Keratinocyte (primary cell): ENCODE measurements at regions not wholly inside any gene's neighbourhood (a gene's known extent, or its start where the extent isn't known, plus 50 kb on each side); places are given as distances from the start of the nearest gene placed in this dataset.

Experiments used
- DNase-seq: peaks from one replicate; pipeline ENCODE4 v3.0.0-alpha.2; 2011; ENCODE audit warnings: low read depth, missing footprints, low spot score
- FAIRE-seq: peaks from 2 replicates; lab custom pipeline; 2011; peaks lifted over from hg19 to GRCh38; lab: Jason Lieb, UNC
- H2AFZ ChIP-seq: 2 replicates; pipeline ENCODE4 v1.6.0; 2012; ENCODE audit warnings: low read length, control low read depth, inconsistent platforms; ENCODE audit not compliant: control insufficient read depth
- H3K27ac ChIP-seq: 2 replicates; pipeline ENCODE4 v1.5.1; 2011; ENCODE audit warnings: low read length; ENCODE audit not compliant: control insufficient read depth, insufficient read depth
- H3K27me3 ChIP-seq: 3 replicates; pipeline ENCODE4 v1.6.0; 2011; ENCODE audit warnings: low read length; ENCODE audit not compliant: control insufficient read depth, insufficient read depth; ENCODE audit errors: extremely low read depth
- H3K36me3 ChIP-seq, 2 experiments: 2 replicates in 1 of 2; 3 replicates in 1 of 2; pipeline ENCODE4 v1.5.1; 2011; ENCODE audit warnings: low read length in 2 of 2, mild to moderate bottlenecking in 1 of 2; ENCODE audit not compliant: control insufficient read depth in 2 of 2, insufficient read depth in 2 of 2; ENCODE audit errors: extremely low read depth in 1 of 2
- H3K4me1 ChIP-seq: 3 replicates; pipeline ENCODE4 v1.5.1; 2011; ENCODE audit warnings: low read length; ENCODE audit not compliant: control insufficient read depth, insufficient read depth; ENCODE audit errors: extremely low read depth
- H3K4me2 ChIP-seq: 3 replicates; pipeline ENCODE4 v1.6.0; 2011; ENCODE audit warnings: low read depth, low read length; ENCODE audit not compliant: control insufficient read depth, insufficient read depth; ENCODE audit errors: extremely low read depth
- H3K4me3 ChIP-seq, 3 experiments: fragments of 200-600 bp in 1 of 3; sonication (generic) in 1 of 3; 2 replicates in 2 of 3; 3 replicates in 1 of 3; pipeline ENCODE4 v1.5.1; 2011 to 2016; ENCODE audit warnings: low read length in 3 of 3, mild to moderate bottlenecking in 3 of 3, control low read depth in 2 of 3, inconsistent platforms in 1 of 3, low read depth in 1 of 3, mixed read lengths in 1 of 3, mixed run types in 1 of 3, moderate library complexity in 1 of 3; ENCODE audit not compliant: control insufficient read depth in 2 of 3, insufficient read depth in 2 of 3; ENCODE audit errors: extremely low read depth in 1 of 3
- H3K79me2 ChIP-seq: 2 replicates; pipeline ENCODE4 v1.6.0; 2012; ENCODE audit warnings: low read length; ENCODE audit not compliant: control insufficient read depth, insufficient read depth
- H3K9ac ChIP-seq: 3 replicates; pipeline ENCODE4 v1.6.0; 2011; ENCODE audit warnings: low read length; ENCODE audit not compliant: control insufficient read depth, insufficient read depth; ENCODE audit errors: extremely low read depth
- H3K9me1 ChIP-seq: 3 replicates; pipeline ENCODE4 v1.6.0; 2011; ENCODE audit warnings: low read length; ENCODE audit not compliant: control insufficient read depth, insufficient read depth; ENCODE audit errors: extremely low read depth
- H3K9me3 ChIP-seq: 2 replicates; pipeline ENCODE4 v1.5.1; 2012; ENCODE audit warnings: low read depth, low read length; ENCODE audit not compliant: control insufficient read depth
- H4K20me1 ChIP-seq: 3 replicates; pipeline ENCODE4 v1.6.0; 2011; ENCODE audit warnings: low read length; ENCODE audit not compliant: control insufficient read depth, insufficient read depth; ENCODE audit errors: extremely low read depth
- CTCF ChIP-seq, 3 experiments: IDR thresholded peaks in 1 of 3; conservative IDR thresholded peaks in 1 of 3; optimal IDR thresholded peaks in 1 of 3; 2 replicates in 2 of 3; 3 replicates in 1 of 3; pipeline versions ENCODE3 to v1.5.1; 2011; ENCODE audit warnings: low read length in 3 of 3, mild to moderate bottlenecking in 3 of 3, moderate library complexity in 2 of 3, control low read depth in 1 of 3, inconsistent platforms in 1 of 3; ENCODE audit not compliant: insufficient read depth in 2 of 3; ENCODE audit errors: extremely low read depth in 1 of 3
- EZH2 ChIP-seq: IDR thresholded peaks from one replicate; pipeline ENCODE4 v1.6.1; 2012; ENCODE audit warnings: inconsistent platforms, mild to moderate bottlenecking, low read length, moderate library complexity
- dilution Hi-C: fragments of 300-500 bp; cut with MboI; formaldehyde crosslinking; loops from one replicate; pipeline ENCODE4 v1.7.0; 2020; ENCODE audit warnings: low sequenced_read_pairs; ENCODE audit not compliant: extremely low pct_ligation_motif_present

- Histone ChIP-seq H3K9me1 (no peaks in the 10 kb centered on the region), H3K4me2 (no peak overlapping the region), H3K4me3 (no peak overlapping the region), H2AFZ (no peak overlapping the region), H3K36me3 (no peaks in the 10 kb centered on the region), H4K20me1 (no peaks in the 10 kb centered on the region), H3K4me1 (peaks cover 18% of the 10 kb centered on the region), H3K79me2 (no peaks in the 10 kb centered on the region), H3K9ac (no peak overlapping the region), H3K27ac (no peak overlapping the region), H3K9me3 (no peaks in the 10 kb centered on the region), H3K27me3 (no peaks in the 10 kb centered on the region)
- TF ChIP-seq CTCF (optimal IDR thresholded peaks at IDR 0.05 in 1 of 3, IDR thresholded peaks at IDR 0.05 in 1 of 3, conservative IDR thresholded peaks at IDR 0.05 in 1 of 3; ENCODE audit: extremely low read depth in 1 of 3, insufficient read depth in 2 of 3, low read length in 3 of 3) (peak in 1 of 3 experiments; percentile 24), EZH2 (no peak)
- dilution Hi-C loops = no loop called here
- FAIRE-seq (no peak), DNase-seq (no peak)
These were observed 211.4 kb downstream of the GAS1 start for GRCh38 chr9:86735772-86736458.

GRCh38 chr9:86734771-86735170 is 212.5 kb downstream of the GAS1 start:
- Histone ChIP-seq H4K20me1 (no peaks in the 10 kb centered on the region), H3K9ac (no peak overlapping the region), H3K4me3 (no peak overlapping the region), H3K4me2 (no peak overlapping the region), H3K9me1 (no peaks in the 10 kb centered on the region), H3K27ac (no peak overlapping the region), H3K27me3 (no peaks in the 10 kb centered on the region), H3K9me3 (no peaks in the 10 kb centered on the region), H2AFZ (no peak overlapping the region), H3K36me3 (no peaks in the 10 kb centered on the region), H3K4me1 (peaks cover 18% of the 10 kb centered on the region), H3K79me2 (no peaks in the 10 kb centered on the region)
- no peak for DNase-seq
- dilution Hi-C loops = no loop called here
- TF ChIP-seq CTCF (optimal IDR thresholded peaks at IDR 0.05 in 1 of 3, IDR thresholded peaks at IDR 0.05 in 1 of 3, conservative IDR thresholded peaks at IDR 0.05 in 1 of 3; ENCODE audit: extremely low read depth in 1 of 3, insufficient read depth in 2 of 3, low read length in 3 of 3) = no peak
- TF ChIP-seq EZH2 = no peak
- FAIRE-seq = no peak
